DOHH2 (cell line): ENCODE measurements at regions not wholly inside any gene's neighbourhood (a gene's known extent, or its start where the extent isn't known, plus 50 kb on each side); places are given as distances from the start of the nearest gene placed in this dataset.

Experiments
- EZH2phosphoT487 ChIP-seq: fragments of 200-600 bp; sonication (generic); IDR thresholded peaks from 2 replicates; pipeline ENCODE4 v1.6.1; 2017; ENCODE audit warnings: borderline replicate concordance, mild to moderate bottlenecking, antibody characterized with exemption, low read length, moderate library complexity, mixed read lengths
- TF ChIP-seq, protein P1 (sequence below): fragments of 200-600 bp; sonication (generic); IDR thresholded peaks from one replicate; pipeline ENCODE4 v1.5.1; 2014; ENCODE audit warnings: antibody characterized with exemption, mild to moderate bottlenecking, low read depth, low read length; ENCODE audit not compliant: poor library complexity, severe bottlenecking

GRCh38 chr5:129844764-129845163, 59.5 kb upstream of the CHSY3 start:
- TF ChIP-seq, protein P1, sequence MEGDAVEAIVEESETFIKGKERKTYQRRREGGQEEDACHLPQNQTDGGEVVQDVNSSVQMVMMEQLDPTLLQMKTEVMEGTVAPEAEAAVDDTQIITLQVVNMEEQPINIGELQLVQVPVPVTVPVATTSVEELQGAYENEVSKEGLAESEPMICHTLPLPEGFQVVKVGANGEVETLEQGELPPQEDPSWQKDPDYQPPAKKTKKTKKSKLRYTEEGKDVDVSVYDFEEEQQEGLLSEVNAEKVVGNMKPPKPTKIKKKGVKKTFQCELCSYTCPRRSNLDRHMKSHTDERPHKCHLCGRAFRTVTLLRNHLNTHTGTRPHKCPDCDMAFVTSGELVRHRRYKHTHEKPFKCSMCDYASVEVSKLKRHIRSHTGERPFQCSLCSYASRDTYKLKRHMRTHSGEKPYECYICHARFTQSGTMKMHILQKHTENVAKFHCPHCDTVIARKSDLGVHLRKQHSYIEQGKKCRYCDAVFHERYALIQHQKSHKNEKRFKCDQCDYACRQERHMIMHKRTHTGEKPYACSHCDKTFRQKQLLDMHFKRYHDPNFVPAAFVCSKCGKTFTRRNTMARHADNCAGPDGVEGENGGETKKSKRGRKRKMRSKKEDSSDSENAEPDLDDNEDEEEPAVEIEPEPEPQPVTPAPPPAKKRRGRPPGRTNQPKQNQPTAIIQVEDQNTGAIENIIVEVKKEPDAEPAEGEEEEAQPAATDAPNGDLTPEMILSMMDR, result no peak
- no peak for TF ChIP-seq EZH2phosphoT487
